Fibroblast of gingiva (primary cell): ENCODE measurements at regions not wholly inside any gene's neighbourhood (a gene's known extent, or its start where the extent isn't known, plus 50 kb on each side); places are given as distances from the start of the nearest gene placed in this dataset.
A peak's percentile ranks its signal among the peaks of the same experiment; 100 is the strongest.

Source experiments
- DNase-seq: peaks from one replicate; pipeline ENCODE4 v3.0.0-alpha.2; 2011; ENCODE audit warnings: low read depth

- no peak for DNase-seq
Observed at GRCh38 chr6:4560221-4561077, 215.8 kb upstream of the CDYL start.

- DNase-seq, result no peak
Observed at GRCh38 chr6:4559281-4559875, 216.8 kb upstream of the CDYL start.

- no peak for DNase-seq
Observed at GRCh38 chr6:4554645-4555044, 221.6 kb upstream of the CDYL start.

- no peak for DNase-seq
Observed at GRCh38 chr6:4553387-4553786, 222.8 kb upstream of the CDYL start.

- DNase-seq, result no peak
Observed at GRCh38 chr6:4550227-4550597, 226.0 kb upstream of the CDYL start.

GRCh38 chr6:4549556-4550226, 226.5 kb upstream of the CDYL start:
- DNase-seq, result no peak

- DNase-seq, result no peak
Observed at GRCh38 chr6:4545893-4546292, 230.3 kb upstream of the CDYL start.

GRCh38 chr6:4543596-4543995, 232.6 kb upstream of the CDYL start:
- no peak for DNase-seq

- DNase-seq, result peak; percentile 74
Observed at GRCh38 chr6:4533576-4533975, 242.6 kb upstream of the CDYL start.

- DNase-seq, result no peak
Observed at GRCh38 chr6:4531406-4531805, 244.8 kb upstream of the CDYL start.

GRCh38 chr6:4522453-4522852, 253.8 kb upstream of the CDYL start:
- DNase-seq, result no peak

- DNase-seq, result no peak
Observed at GRCh38 chr6:4521070-4521469, 255.1 kb upstream of the CDYL start.

- peak; percentile 4 for DNase-seq
Observed at GRCh38 chr6:4518506-4518905, 257.7 kb upstream of the CDYL start.

- DNase-seq, result no peak
Observed at GRCh38 chr6:4516206-4516605, 260.0 kb upstream of the CDYL start.

GRCh38 chr6:4513561-4513960, 262.6 kb upstream of the CDYL start:
- DNase-seq, result no peak

- no peak for DNase-seq
Observed at GRCh38 chr6:4512051-4512471, 264.1 kb upstream of the CDYL start.

- no peak for DNase-seq
Observed at GRCh38 chr6:4511641-4512020, 264.6 kb upstream of the CDYL start.

- no peak for DNase-seq
Observed at GRCh38 chr6:4510906-4511640, 265.1 kb upstream of the CDYL start.

GRCh38 chr6:4510317-4510716, 265.9 kb upstream of the CDYL start:
- DNase-seq, result no peak

- DNase-seq, result no peak
Observed at GRCh38 chr6:4509506-4509905, 266.7 kb upstream of the CDYL start.

- peak; percentile 18 for DNase-seq
Observed at GRCh38 chr6:4506792-4507191, 269.4 kb upstream of the CDYL start.

GRCh38 chr6:4506223-4506622, 270.0 kb upstream of the CDYL start:
- DNase-seq, result no peak

GRCh38 chr6:4504700-4505099, 271.5 kb upstream of the CDYL start:
- no peak for DNase-seq
